GM12878 (cell line): ENCODE measurements at regions not wholly inside any gene's neighbourhood (a gene's known extent, or its start where the extent isn't known, plus 50 kb on each side); places are given as distances from the start of the nearest gene placed in this dataset.

Experiments
- BACH1 ChIP-seq: fragments of 450-650 bp; IDR thresholded peaks from 2 replicates; pipeline ENCODE4 v1.6.1; 2017; ENCODE audit warnings: mild to moderate bottlenecking, borderline replicate concordance
- BCL11A ChIP-seq: IDR thresholded peaks from 2 replicates; pipeline ENCODE4 v1.6.1; 2011; ENCODE audit warnings: low read depth, low read length
- CHD1 ChIP-seq: IDR thresholded peaks from 2 replicates; pipeline ENCODE4 v1.6.1; 2012; ENCODE audit warnings: low read depth, low read length, improper control_type of control experiment
- CHD2 ChIP-seq: IDR thresholded peaks from 2 replicates; pipeline ENCODE4 v1.6.1; 2011; ENCODE audit warnings: low read depth, low read length, improper control_type of control experiment, borderline replicate concordance
- CREM ChIP-seq: IDR thresholded peaks from 2 replicates; pipeline ENCODE4 v1.6.1; 2014; ENCODE audit warnings: antibody characterized with exemption, low read depth
- FOS ChIP-seq: IDR thresholded peaks from 3 replicates; pipeline ENCODE4 v1.6.1; 2011; ENCODE audit warnings: borderline replicate concordance; ENCODE audit not compliant: insufficient read length; ENCODE audit errors: extremely low read depth
- FOXK2 ChIP-seq: fragments of 450-650 bp; IDR thresholded peaks from 2 replicates; pipeline ENCODE4 v1.6.1; 2017; ENCODE audit warnings: mild to moderate bottlenecking, moderate library complexity
- HDAC6 ChIP-seq: fragments of 200-600 bp; sonication (generic); IDR thresholded peaks from one replicate; pipeline ENCODE4 v1.8.0; 2017; ENCODE audit warnings: antibody characterized with exemption; ENCODE audit not compliant: unreplicated experiment
- IKZF2 ChIP-seq, 2 experiments: fragments of 450-650 bp; IDR thresholded peaks; 2 replicates each; pipeline ENCODE4 v1.6.1; 2017; ENCODE audit warnings: mild to moderate bottlenecking in 2 of 2, moderate library complexity in 2 of 2
- KDM1A ChIP-seq: fragments of 200-600 bp; sonication (generic); IDR thresholded peaks from 2 replicates; pipeline ENCODE4 v1.6.1; 2016; ENCODE audit warnings: borderline replicate concordance
- MAX ChIP-seq: IDR thresholded peaks from 2 replicates; pipeline ENCODE4 v1.6.1; 2012; ENCODE audit warnings: low read depth, low read length, improper control_type of control experiment
- MEF2B ChIP-seq: fragments of 450-650 bp; IDR thresholded peaks from 2 replicates; pipeline ENCODE4 v1.6.1; 2018; ENCODE audit warnings: mild to moderate bottlenecking, moderate library complexity; ENCODE audit not compliant: partially characterized antibody, poor library complexity, severe bottlenecking
- MTA3 ChIP-seq: IDR thresholded peaks from 2 replicates; pipeline ENCODE4 v1.6.1; 2012; ENCODE audit warnings: low read length, inconsistent platforms, borderline replicate concordance
- MYB ChIP-seq: fragments of 150-350 bp; IDR thresholded peaks from 2 replicates; pipeline ENCODE4 v1.6.1; 2014; ENCODE audit warnings: mild to moderate bottlenecking, low read depth, low read length, borderline replicate concordance
- MYC ChIP-seq: IDR thresholded peaks from 2 replicates; pipeline ENCODE4 v1.6.1; 2011; ENCODE audit warnings: mild to moderate bottlenecking, low read length, moderate library complexity, inconsistent platforms; ENCODE audit not compliant: insufficient read depth, insufficient replicate concordance, insufficient read length, severe bottlenecking
- PAX5 ChIP-seq: IDR thresholded peaks from 2 replicates; pipeline ENCODE4 v1.6.1; 2011; ENCODE audit warnings: low read depth, low read length, borderline replicate concordance
- POLR2AphosphoS2 ChIP-seq: IDR thresholded peaks from 2 replicates; pipeline ENCODE4 v1.6.1; 2011; ENCODE audit warnings: low read depth, mild to moderate bottlenecking, low read length, improper control_type of control experiment, moderate library complexity
- RAD21 ChIP-seq: IDR thresholded peaks from 2 replicates; pipeline ENCODE4 v1.6.1; 2011; ENCODE audit warnings: mild to moderate bottlenecking, low read depth, low read length, moderate library complexity; ENCODE audit not compliant: insufficient read depth
- RUNX3 ChIP-seq: IDR thresholded peaks from 2 replicates; pipeline ENCODE4 v1.6.1; 2012; ENCODE audit warnings: low read length, inconsistent platforms
- SP1 ChIP-seq: IDR thresholded peaks from one replicate; pipeline ENCODE4 v1.6.1; 2011; ENCODE audit warnings: low read depth, low read length
- SREBF2 ChIP-seq: IDR thresholded peaks from 2 replicates; pipeline ENCODE4 v1.6.1; 2012; ENCODE audit warnings: mild to moderate bottlenecking, low read length
- STAT1 ChIP-seq: fragments of 450-650 bp; conservative IDR thresholded peaks from 2 replicates; pipeline ENCODE4 v1.6.1; 2014; ENCODE audit warnings: antibody characterized with exemption, mild to moderate bottlenecking
- SUPT20H ChIP-seq: IDR thresholded peaks from 2 replicates; pipeline ENCODE4 v1.6.1; 2011; ENCODE audit warnings: low read depth, mild to moderate bottlenecking, low read length, moderate library complexity, borderline replicate concordance; ENCODE audit not compliant: control insufficient read depth
- SUZ12 ChIP-seq: fragments of 200-600 bp; sonication (generic); IDR thresholded peaks from one replicate; pipeline ENCODE4 v1.6.1; 2018; ENCODE audit warnings: antibody characterized with exemption, mild to moderate bottlenecking; ENCODE audit not compliant: unreplicated experiment
- TARDBP ChIP-seq: IDR thresholded peaks from 2 replicates; pipeline ENCODE4 v1.6.1; 2016; ENCODE audit warnings: borderline replicate concordance
- TCF12 ChIP-seq: IDR thresholded peaks from 2 replicates; pipeline ENCODE4 v1.6.1; 2011; ENCODE audit warnings: low read depth, mild to moderate bottlenecking, low read length
- ZNF207 ChIP-seq: fragments of 450-650 bp; IDR thresholded peaks from 2 replicates; pipeline ENCODE4 v1.6.1; 2014; ENCODE audit warnings: antibody characterized with exemption, mild to moderate bottlenecking, borderline replicate concordance
- ZNF274 ChIP-seq: IDR thresholded peaks from one replicate; pipeline ENCODE4 v1.8.0; 2011; ENCODE audit not compliant: insufficient read length, insufficient read depth
- ZSCAN29 ChIP-seq: fragments of 450-650 bp; IDR thresholded peaks from 2 replicates; pipeline ENCODE4 v1.6.1; 2017; ENCODE audit warnings: mild to moderate bottlenecking, moderate library complexity
- TF ChIP-seq, protein P1 (sequence below): fragments of 450-650 bp; IDR thresholded peaks from 2 replicates; pipeline ENCODE4 v1.6.1; 2016; ENCODE audit warnings: mild to moderate bottlenecking
- TF ChIP-seq, protein P2 (sequence below): IDR thresholded peaks from 2 replicates; pipeline ENCODE4 v1.6.1; 2011; ENCODE audit warnings: borderline replicate concordance, low read depth, mild to moderate bottlenecking, moderate library complexity, mixed read lengths, low read length; ENCODE audit not compliant: insufficient read depth; ENCODE audit errors: extremely low read length

DNA sequence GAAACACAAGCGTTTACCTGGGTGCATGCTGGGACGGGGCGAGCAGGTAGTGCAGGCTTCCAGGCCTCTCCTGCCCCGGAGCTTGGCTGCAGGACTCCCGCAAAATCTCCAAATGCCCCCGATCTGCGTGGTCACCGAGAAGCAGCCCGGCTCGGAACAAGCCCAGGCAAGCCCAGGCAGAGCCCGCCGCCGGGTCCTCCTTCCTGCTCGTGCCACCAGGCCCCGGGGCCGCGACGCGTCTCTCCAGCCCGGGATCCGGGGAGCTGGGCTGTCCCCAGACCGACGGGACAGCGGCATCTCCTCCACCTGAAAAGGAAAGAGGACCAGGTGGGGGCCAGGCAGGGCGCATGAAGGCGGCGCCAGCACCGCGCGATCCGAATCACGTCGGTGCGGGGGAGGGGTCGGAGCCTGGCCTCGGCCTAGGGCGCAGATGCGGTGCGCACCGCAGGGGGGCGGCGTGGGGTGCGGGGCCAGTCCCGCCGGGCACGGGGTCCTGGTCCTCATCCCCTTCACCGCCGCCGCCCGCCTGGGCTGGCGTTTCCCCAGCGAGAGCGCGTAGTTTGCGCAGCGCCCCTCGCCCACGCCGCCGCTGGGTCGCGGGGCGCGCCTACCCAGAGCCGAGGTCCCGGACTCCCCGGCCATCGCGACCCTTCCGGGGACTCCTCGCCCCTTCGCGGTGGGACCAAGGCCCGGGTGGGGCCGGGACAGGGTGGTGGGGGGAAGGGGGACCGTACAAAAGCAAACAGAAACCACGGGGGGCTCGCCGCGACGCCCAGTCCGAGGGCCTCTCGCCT lies 52.4 kb upstream of the H6PD start (continued):
- TF ChIP-seq SREBF2 (no peak), FOS (no peak), KDM1A (no peak), CREM (no peak), RUNX3 (no peak), MTA3 (no peak), PAX5 (no peak), ZNF274 (no peak), ZNF207 (no peak), FOXK2 (no peak), RAD21 (no peak), HDAC6 (no peak), TCF12 (no peak), BACH1 (peak; percentile 60; the same call in 1 of the 2 replicates), SP1 (no peak), CHD1 (peak; percentile 68; the same call in 1 of the 2 replicates), IKZF2 (IDR thresholded peaks at IDR 0.05) (no peak; a peak in 1 of 4 replicates), ZSCAN29 (peak; percentile 73), MAX (no peak; the same call in 1 of the 2 replicates), MEF2B (no peak), BCL11A (no peak), MYC (peak; percentile 84), MYB (no peak), SUZ12 (no peak), CHD2 (peak; percentile 88), TARDBP (no peak), STAT1 (0 out of 2 replicates have a peak, but pooled peaks have one; percentile 30), SUPT20H (no peak), POLR2AphosphoS2 (peak; percentile 65; the same call in 1 of the 2 replicates)
- TF ChIP-seq, protein P1, sequence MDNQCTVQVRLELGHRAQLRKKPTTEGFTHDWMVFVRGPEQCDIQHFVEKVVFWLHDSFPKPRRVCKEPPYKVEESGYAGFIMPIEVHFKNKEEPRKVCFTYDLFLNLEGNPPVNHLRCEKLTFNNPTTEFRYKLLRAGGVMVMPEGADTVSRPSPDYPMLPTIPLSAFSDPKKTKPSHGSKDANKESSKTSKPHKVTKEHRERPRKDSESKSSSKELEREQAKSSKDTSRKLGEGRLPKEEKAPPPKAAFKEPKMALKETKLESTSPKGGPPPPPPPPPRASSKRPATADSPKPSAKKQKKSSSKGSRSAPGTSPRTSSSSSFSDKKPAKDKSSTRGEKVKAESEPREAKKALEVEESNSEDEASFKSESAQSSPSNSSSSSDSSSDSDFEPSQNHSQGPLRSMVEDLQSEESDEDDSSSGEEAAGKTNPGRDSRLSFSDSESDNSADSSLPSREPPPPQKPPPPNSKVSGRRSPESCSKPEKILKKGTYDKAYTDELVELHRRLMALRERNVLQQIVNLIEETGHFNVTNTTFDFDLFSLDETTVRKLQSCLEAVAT, result 0 out of 2 replicates have a peak, but pooled peaks have one; percentile 28
- TF ChIP-seq, protein P2, sequence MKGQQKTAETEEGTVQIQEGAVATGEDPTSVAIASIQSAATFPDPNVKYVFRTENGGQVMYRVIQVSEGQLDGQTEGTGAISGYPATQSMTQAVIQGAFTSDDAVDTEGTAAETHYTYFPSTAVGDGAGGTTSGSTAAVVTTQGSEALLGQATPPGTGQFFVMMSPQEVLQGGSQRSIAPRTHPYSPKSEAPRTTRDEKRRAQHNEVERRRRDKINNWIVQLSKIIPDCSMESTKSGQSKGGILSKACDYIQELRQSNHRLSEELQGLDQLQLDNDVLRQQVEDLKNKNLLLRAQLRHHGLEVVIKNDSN, result no peak
